Liver (tissue), 8 donors: ENCODE measurements at regions not wholly inside any gene's neighbourhood (a gene's known extent, or its start where the extent isn't known, plus 50 kb on each side); places are given as distances from the start of the nearest gene placed in this dataset.

Source experiments
- DNase-seq: peaks from one replicate; pipeline ENCODE4 v3.0.0-alpha.2; 2017; ENCODE audit warnings: low spot score
- H3K27ac ChIP-seq, 2 donors: one replicate each; pipeline ENCODE4 v1.7.0; 2013; ENCODE audit warnings: inconsistent platforms in 2 of 2, low read length in 2 of 2, control low read depth in 1 of 2, low read depth in 1 of 2, mild to moderate bottlenecking in 1 of 2
- H3K27me3 ChIP-seq, 4 donors: one replicate each; pipeline versions ENCODE4 v1.6.1 to v1.7.0; 2013; ENCODE audit warnings: low read length in 3 of 4, inconsistent platforms in 1 of 4, mild to moderate bottlenecking in 1 of 4, moderate library complexity in 1 of 4; ENCODE audit not compliant: control insufficient read depth in 4 of 4, insufficient read depth in 4 of 4
- H3K36me3 ChIP-seq, 4 donors: one replicate each; pipeline versions ENCODE4 v1.6.1 to v1.7.0; 2013; ENCODE audit warnings: low read length in 3 of 4, mild to moderate bottlenecking in 3 of 4, low read depth in 1 of 4, moderate library complexity in 1 of 4; ENCODE audit not compliant: control insufficient read depth in 4 of 4, insufficient read depth in 3 of 4
- H3K4me1 ChIP-seq, 4 donors: one replicate each; pipeline versions ENCODE4 v1.6.1 to v1.7.0; 2013; ENCODE audit warnings: low read length in 3 of 4, mild to moderate bottlenecking in 3 of 4, moderate library complexity in 1 of 4; ENCODE audit not compliant: control insufficient read depth in 4 of 4, insufficient read depth in 4 of 4
- H3K4me3 ChIP-seq, 3 donors: one replicate each; pipeline versions ENCODE4 v1.6.1 to v1.7.0; 2013; ENCODE audit warnings: low read length in 3 of 3, control low read depth in 1 of 3, low read depth in 1 of 3, mild to moderate bottlenecking in 1 of 3
- H3K9ac ChIP-seq, 2 donors: one replicate each; pipeline ENCODE4 v1.7.0; 2013; ENCODE audit warnings: low read length in 2 of 2, mild to moderate bottlenecking in 2 of 2, moderate library complexity in 2 of 2, control low read depth in 1 of 2, low read depth in 1 of 2
- H3K9me3 ChIP-seq, 4 donors: one replicate each; pipeline versions ENCODE4 v1.6.1 to v1.7.0; 2013; ENCODE audit warnings: low read length in 3 of 4; ENCODE audit not compliant: control insufficient read depth in 4 of 4
- EGR1 ChIP-seq, 2 donors: IDR thresholded peaks; 2 replicates each; pipeline ENCODE4 v1.6.1; 2016 to 2018; ENCODE audit warnings: antibody characterized with exemption in 2 of 2, low read depth in 2 of 2
- FOXA1 ChIP-seq: IDR thresholded peaks from 2 replicates; pipeline ENCODE4 v1.6.1; 2016; ENCODE audit warnings: antibody characterized with exemption
- FOXA2 ChIP-seq: IDR thresholded peaks from 2 replicates; pipeline ENCODE4 v1.6.1; 2016; ENCODE audit warnings: antibody characterized with exemption
- GABPA ChIP-seq, 2 donors: IDR thresholded peaks in 1 of 2; conservative IDR thresholded peaks in 1 of 2; 2 replicates each; pipeline ENCODE4 v1.6.1; 2016; ENCODE audit warnings: antibody characterized with exemption in 2 of 2, mild to moderate bottlenecking in 1 of 2, moderate library complexity in 1 of 2
- HNF4A ChIP-seq, 2 donors: conservative IDR thresholded peaks; 2 replicates each; pipeline ENCODE4 v1.6.1; 2016; ENCODE audit warnings: antibody characterized with exemption in 2 of 2, mild to moderate bottlenecking in 2 of 2
- HNF4G ChIP-seq: IDR thresholded peaks from 2 replicates; pipeline ENCODE4 v1.6.1; 2016; ENCODE audit warnings: antibody characterized with exemption
- JUND ChIP-seq, 2 donors: IDR thresholded peaks; 2 replicates each; pipeline ENCODE4 v1.6.1; 2016; ENCODE audit warnings: antibody characterized with exemption in 2 of 2
- NR2F2 ChIP-seq: IDR thresholded peaks from 2 replicates; pipeline ENCODE4 v1.6.1; 2016; ENCODE audit warnings: antibody characterized with exemption
- RAD21 ChIP-seq, 2 donors: IDR thresholded peaks; 2 replicates each; pipeline ENCODE4 v1.6.1; 2016; ENCODE audit warnings: antibody characterized with exemption in 2 of 2, mild to moderate bottlenecking in 2 of 2
- RXRA ChIP-seq, 2 donors: IDR thresholded peaks; 2 replicates each; pipeline ENCODE4 v1.6.1; 2017 to 2018; ENCODE audit warnings: antibody characterized with exemption in 2 of 2, mild to moderate bottlenecking in 1 of 2
- SP1 ChIP-seq: IDR thresholded peaks from 2 replicates; pipeline ENCODE4 v1.6.1; 2018; ENCODE audit warnings: antibody characterized with exemption, mild to moderate bottlenecking
- TAF1 ChIP-seq: conservative IDR thresholded peaks from 2 replicates; pipeline ENCODE4 v1.6.1; 2016; ENCODE audit warnings: antibody characterized with exemption, mild to moderate bottlenecking
- YY1 ChIP-seq: IDR thresholded peaks from 2 replicates; pipeline ENCODE4 v1.6.1; 2016; ENCODE audit warnings: antibody characterized with exemption, mild to moderate bottlenecking
- WGBS: extraction: QIAGEN DNeasy Blood & Tissue Kit; methylation state at CpG from one replicate; pipeline ENCODE4 v1.1.7; 2013; 5-methylcytosine and 5-hydroxymethylcytosine counted together
- TF ChIP-seq, protein P1 (sequence below): IDR thresholded peaks from 2 replicates; pipeline ENCODE4 v1.6.1; 2016; ENCODE audit warnings: antibody characterized with exemption
- TF ChIP-seq, protein P2 (sequence below): IDR thresholded peaks from 2 replicates; pipeline ENCODE4 v1.6.1; 2016; ENCODE audit warnings: antibody characterized with exemption, mild to moderate bottlenecking
- TF ChIP-seq, protein P3 (sequence below): fragments of 150-350 bp; IDR thresholded peaks from 2 replicates; pipeline ENCODE4 v1.5.1; 2017; ENCODE audit warnings: improper control_type of control experiment, low read depth, low read length; ENCODE audit not compliant: missing input control
- TF ChIP-seq, protein P4 (sequence below): IDR thresholded peaks from 2 replicates; pipeline ENCODE4 v1.6.1; 2016; ENCODE audit warnings: antibody characterized with exemption
- TF ChIP-seq, protein P5 (sequence below): IDR thresholded peaks from 2 replicates; pipeline ENCODE4 v1.6.1; 2016; ENCODE audit warnings: antibody characterized with exemption
- donor health status: healthy.
- donor health status: healthy.
- donor health status: healthy.
- donor health status: healthy.
- donor health status: healthy.

DNA sequence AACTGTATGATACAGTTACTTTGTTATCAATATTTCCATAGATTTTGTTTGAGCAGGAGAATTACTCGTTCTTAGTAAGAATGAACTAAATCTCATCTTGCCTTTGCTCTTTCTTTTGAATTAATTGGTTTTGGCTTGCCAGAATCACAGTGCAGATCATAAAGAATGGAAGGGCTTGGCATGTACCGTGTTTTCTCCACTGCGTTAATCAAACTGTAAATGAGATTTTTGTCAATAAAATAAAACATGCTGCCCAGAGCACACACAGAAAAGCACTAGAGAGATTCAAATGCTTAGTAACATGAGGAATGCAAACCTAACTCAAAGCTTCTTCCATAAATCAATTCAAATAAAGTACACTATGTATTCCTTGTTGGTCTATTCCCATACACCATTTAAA, 229.6 kb upstream of the CDH2 start (continued):
- no peak for TF ChIP-seq HNF4A (conservative IDR thresholded peaks at IDR 0.05)
- TF ChIP-seq EGR1 (IDR thresholded peaks at IDR 0.05; ENCODE audit: low read depth in 2 of 2), result no peak
- TF ChIP-seq YY1, result no peak
- no peak for TF ChIP-seq RAD21 (IDR thresholded peaks at IDR 0.05)
- no peak for TF ChIP-seq GABPA (IDR thresholded peaks at IDR 0.05 in 1 of 2, conservative IDR thresholded peaks at IDR 0.05 in 1 of 2)
- TF ChIP-seq HNF4G, result no peak
- no peak for TF ChIP-seq TAF1
- TF ChIP-seq, protein P1, sequence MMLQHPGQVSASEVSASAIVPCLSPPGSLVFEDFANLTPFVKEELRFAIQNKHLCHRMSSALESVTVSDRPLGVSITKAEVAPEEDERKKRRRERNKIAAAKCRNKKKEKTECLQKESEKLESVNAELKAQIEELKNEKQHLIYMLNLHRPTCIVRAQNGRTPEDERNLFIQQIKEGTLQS, result no peak

DNA sequence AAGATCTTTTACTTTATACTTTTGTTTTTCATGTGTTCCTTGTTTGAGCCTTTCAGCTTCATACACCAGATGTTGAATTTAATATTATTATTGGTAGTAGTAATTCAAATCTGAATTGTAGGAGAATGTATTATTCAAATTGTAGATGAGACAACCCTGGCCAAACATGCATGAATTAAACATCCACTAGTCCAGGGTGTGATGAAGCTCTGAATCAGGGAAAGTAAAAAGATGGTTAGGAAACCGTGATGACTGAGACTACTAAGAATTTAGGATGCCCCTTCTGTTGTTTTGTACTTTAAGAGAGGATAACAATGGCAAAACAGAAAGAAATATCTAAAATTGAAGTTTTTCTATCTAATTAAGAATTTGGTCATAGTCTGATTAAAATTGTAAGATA, 227.8 kb upstream of the CDH2 start:
- H3K9ac ChIP-seq, result no peak overlapping the region
- TF ChIP-seq HNF4G (no peak), GABPA (IDR thresholded peaks at IDR 0.05 in 1 of 2, conservative IDR thresholded peaks at IDR 0.05 in 1 of 2) (no peak), JUND (IDR thresholded peaks at IDR 0.05) (no peak), EGR1 (IDR thresholded peaks at IDR 0.05; ENCODE audit: low read depth in 2 of 2) (no peak), NR2F2 (no peak), HNF4A (conservative IDR thresholded peaks at IDR 0.05) (no peak), YY1 (no peak), RAD21 (IDR thresholded peaks at IDR 0.05) (no peak)
- TF ChIP-seq, protein P2, sequence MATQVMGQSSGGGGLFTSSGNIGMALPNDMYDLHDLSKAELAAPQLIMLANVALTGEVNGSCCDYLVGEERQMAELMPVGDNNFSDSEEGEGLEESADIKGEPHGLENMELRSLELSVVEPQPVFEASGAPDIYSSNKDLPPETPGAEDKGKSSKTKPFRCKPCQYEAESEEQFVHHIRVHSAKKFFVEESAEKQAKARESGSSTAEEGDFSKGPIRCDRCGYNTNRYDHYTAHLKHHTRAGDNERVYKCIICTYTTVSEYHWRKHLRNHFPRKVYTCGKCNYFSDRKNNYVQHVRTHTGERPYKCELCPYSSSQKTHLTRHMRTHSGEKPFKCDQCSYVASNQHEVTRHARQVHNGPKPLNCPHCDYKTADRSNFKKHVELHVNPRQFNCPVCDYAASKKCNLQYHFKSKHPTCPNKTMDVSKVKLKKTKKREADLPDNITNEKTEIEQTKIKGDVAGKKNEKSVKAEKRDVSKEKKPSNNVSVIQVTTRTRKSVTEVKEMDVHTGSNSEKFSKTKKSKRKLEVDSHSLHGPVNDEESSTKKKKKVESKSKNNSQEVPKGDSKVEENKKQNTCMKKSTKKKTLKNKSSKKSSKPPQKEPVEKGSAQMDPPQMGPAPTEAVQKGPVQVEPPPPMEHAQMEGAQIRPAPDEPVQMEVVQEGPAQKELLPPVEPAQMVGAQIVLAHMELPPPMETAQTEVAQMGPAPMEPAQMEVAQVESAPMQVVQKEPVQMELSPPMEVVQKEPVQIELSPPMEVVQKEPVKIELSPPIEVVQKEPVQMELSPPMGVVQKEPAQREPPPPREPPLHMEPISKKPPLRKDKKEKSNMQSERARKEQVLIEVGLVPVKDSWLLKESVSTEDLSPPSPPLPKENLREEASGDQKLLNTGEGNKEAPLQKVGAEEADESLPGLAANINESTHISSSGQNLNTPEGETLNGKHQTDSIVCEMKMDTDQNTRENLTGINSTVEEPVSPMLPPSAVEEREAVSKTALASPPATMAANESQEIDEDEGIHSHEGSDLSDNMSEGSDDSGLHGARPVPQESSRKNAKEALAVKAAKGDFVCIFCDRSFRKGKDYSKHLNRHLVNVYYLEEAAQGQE, result no peak
- TF ChIP-seq, protein P1, result no peak
- TF ChIP-seq, protein P3, sequence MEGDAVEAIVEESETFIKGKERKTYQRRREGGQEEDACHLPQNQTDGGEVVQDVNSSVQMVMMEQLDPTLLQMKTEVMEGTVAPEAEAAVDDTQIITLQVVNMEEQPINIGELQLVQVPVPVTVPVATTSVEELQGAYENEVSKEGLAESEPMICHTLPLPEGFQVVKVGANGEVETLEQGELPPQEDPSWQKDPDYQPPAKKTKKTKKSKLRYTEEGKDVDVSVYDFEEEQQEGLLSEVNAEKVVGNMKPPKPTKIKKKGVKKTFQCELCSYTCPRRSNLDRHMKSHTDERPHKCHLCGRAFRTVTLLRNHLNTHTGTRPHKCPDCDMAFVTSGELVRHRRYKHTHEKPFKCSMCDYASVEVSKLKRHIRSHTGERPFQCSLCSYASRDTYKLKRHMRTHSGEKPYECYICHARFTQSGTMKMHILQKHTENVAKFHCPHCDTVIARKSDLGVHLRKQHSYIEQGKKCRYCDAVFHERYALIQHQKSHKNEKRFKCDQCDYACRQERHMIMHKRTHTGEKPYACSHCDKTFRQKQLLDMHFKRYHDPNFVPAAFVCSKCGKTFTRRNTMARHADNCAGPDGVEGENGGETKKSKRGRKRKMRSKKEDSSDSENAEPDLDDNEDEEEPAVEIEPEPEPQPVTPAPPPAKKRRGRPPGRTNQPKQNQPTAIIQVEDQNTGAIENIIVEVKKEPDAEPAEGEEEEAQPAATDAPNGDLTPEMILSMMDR, result no peak
- WGBS, result 44% methylated on average over 1 of the region's 1 CpG
- H3K9me3 ChIP-seq, result no peaks in the 10 kb centered on the region
- H3K4me3 ChIP-seq, result no peak overlapping the region
- DNase-seq, result no peak
- no peak overlapping the region for H3K27ac ChIP-seq
- H3K27me3 ChIP-seq, result no peaks in the 10 kb centered on the region
- H3K36me3 ChIP-seq, result no peaks in the 10 kb centered on the region
- H3K4me1 ChIP-seq, result no peaks in the 10 kb centered on the region

DNA sequence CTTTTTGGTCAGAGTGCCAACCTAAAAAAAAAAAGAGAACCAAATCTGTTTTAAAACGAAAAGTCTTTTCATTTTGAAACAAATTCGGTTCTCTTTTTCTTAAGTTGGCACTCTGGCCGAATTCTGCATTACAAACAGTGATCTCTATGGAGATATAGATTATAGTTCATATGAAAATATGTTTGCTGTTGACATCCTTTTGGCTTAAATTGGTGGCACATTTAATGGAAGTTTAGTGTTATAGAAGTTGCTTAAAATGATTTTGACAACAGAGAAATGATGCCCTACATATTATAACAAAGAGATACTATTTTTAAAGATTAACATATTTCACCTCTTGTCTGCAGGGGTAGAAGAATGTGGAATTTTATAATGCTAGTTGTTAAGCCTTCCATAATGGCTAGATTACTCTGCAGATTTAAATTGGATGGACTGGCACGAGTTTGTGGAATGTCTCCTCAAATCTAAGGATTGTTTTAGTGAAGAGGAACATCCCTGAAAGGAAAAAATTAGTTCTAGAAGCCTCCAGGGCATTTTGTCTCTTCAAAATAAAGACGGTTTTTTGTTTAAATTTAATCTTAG, 222.9 kb upstream of the CDH2 start:
- TF ChIP-seq, protein P1, result no peak
- TF ChIP-seq RAD21 (IDR thresholded peaks at IDR 0.05) (no peak), YY1 (no peak), FOXA2 (no peak), TAF1 (no peak), HNF4G (no peak), JUND (IDR thresholded peaks at IDR 0.05) (no peak), FOXA1 (no peak), RXRA (IDR thresholded peaks at IDR 0.05) (no peak), SP1 (no peak)
- TF ChIP-seq, protein P4, sequence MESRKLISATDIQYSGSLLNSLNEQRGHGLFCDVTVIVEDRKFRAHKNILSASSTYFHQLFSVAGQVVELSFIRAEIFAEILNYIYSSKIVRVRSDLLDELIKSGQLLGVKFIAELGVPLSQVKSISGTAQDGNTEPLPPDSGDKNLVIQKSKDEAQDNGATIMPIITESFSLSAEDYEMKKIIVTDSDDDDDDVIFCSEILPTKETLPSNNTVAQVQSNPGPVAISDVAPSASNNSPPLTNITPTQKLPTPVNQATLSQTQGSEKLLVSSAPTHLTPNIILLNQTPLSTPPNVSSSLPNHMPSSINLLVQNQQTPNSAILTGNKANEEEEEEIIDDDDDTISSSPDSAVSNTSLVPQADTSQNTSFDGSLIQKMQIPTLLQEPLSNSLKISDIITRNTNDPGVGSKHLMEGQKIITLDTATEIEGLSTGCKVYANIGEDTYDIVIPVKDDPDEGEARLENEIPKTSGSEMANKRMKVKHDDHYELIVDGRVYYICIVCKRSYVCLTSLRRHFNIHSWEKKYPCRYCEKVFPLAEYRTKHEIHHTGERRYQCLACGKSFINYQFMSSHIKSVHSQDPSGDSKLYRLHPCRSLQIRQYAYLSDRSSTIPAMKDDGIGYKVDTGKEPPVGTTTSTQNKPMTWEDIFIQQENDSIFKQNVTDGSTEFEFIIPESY, result no peak
- TF ChIP-seq, protein P5, sequence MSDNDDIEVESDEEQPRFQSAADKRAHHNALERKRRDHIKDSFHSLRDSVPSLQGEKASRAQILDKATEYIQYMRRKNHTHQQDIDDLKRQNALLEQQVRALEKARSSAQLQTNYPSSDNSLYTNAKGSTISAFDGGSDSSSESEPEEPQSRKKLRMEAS, result no peak
- TF ChIP-seq, protein P3, result no peak
- H3K9ac ChIP-seq, result no peak overlapping the region
- H3K27ac ChIP-seq, result no peak overlapping the region
- WGBS, result 61% methylated on average over 5 of the region's 5 CpGs
- H3K27me3 ChIP-seq, result no peaks in the 10 kb centered on the region
- DNase-seq, result no peak
- H3K9me3 ChIP-seq, result no peaks in the 10 kb centered on the region
- no peaks in the 10 kb centered on the region for H3K4me1 ChIP-seq
- no peaks in the 10 kb centered on the region for H3K36me3 ChIP-seq
- no peak overlapping the region for H3K4me3 ChIP-seq
